Gastroesophageal sphincter (tissue), 4 donors: ENCODE measurements at regions not wholly inside any gene's neighbourhood (a gene's known extent, or its start where the extent isn't known, plus 50 kb on each side); places are given as distances from the start of the nearest gene placed in this dataset.

Experiments used
- ATAC-seq: fragments of 150-250 bp; one replicate; pipeline ENCODE4 v1.9.1; 2016; ENCODE audit warnings: mild to moderate bottlenecking, moderate library complexity
- H3K27ac ChIP-seq, 4 donors: fragments of 200-600 bp; sonication (generic) in 3 of 4; 1 replicate in 3 of 4; 2 replicates in 1 of 4; pipeline ENCODE4 v1.5.1; 2016 to 2019
- H3K27me3 ChIP-seq: fragments of 200-600 bp; sonication (generic); one replicate; pipeline ENCODE4 v1.5.1; 2019
- H3K36me3 ChIP-seq, 2 donors: fragments of 200-600 bp; sonication (generic); one replicate each; pipeline ENCODE4 v1.5.1; 2019; ENCODE audit warnings: control low read depth in 1 of 2
- H3K4me1 ChIP-seq, 3 donors: fragments of 200-600 bp; sonication (generic); 1 replicate in 2 of 3; 2 replicates in 1 of 3; pipeline ENCODE4 v1.5.1; 2016 to 2019; ENCODE audit warnings: control low read depth in 2 of 3
- H3K4me3 ChIP-seq, 2 donors: fragments of 200-600 bp; sonication (generic); one replicate each; pipeline ENCODE4 v1.5.1; 2019; ENCODE audit warnings: mild to moderate bottlenecking in 1 of 2, moderate library complexity in 1 of 2
- H3K9me3 ChIP-seq, 3 donors: fragments of 200-600 bp; sonication (generic); one replicate each; pipeline ENCODE4 v1.5.1; 2017 to 2019; ENCODE audit warnings: control low read depth in 2 of 3
- CTCF ChIP-seq, 4 experiments: fragments of 200-600 bp in 2 of 4; fragments of 450-650 bp in 2 of 4; sonication (generic) in 1 of 4; IDR thresholded peaks; one replicate each; pipeline ENCODE4 v1.5.1; 2017 to 2019; ENCODE audit warnings: antibody characterized with exemption in 4 of 4, mild to moderate bottlenecking in 2 of 4, moderate library complexity in 2 of 4
- EP300 ChIP-seq: sonication (generic); formaldehyde crosslinking; IDR thresholded peaks from one replicate; pipeline ENCODE4 v1.6.1; 2017; ENCODE audit warnings: antibody characterized with exemption, mild to moderate bottlenecking
- POLR2A ChIP-seq, 2 donors: fragments of 450-650 bp; IDR thresholded peaks; one replicate each; pipeline ENCODE4 v1.6.1; 2017; ENCODE audit warnings: antibody characterized with exemption in 2 of 2, mild to moderate bottlenecking in 2 of 2, moderate library complexity in 1 of 2
- POLR2AphosphoS5 ChIP-seq: sonication (generic); formaldehyde crosslinking; IDR thresholded peaks from one replicate; pipeline ENCODE4 v1.6.1; 2017; ENCODE audit warnings: antibody characterized with exemption
- WGBS, 2 donors: methylation state at CpG; one replicate each; pipeline ENCODE4 v1.1.5; 2018; ENCODE audit warnings: low coverage in 1 of 2; 5-methylcytosine and 5-hydroxymethylcytosine counted together

DNA sequence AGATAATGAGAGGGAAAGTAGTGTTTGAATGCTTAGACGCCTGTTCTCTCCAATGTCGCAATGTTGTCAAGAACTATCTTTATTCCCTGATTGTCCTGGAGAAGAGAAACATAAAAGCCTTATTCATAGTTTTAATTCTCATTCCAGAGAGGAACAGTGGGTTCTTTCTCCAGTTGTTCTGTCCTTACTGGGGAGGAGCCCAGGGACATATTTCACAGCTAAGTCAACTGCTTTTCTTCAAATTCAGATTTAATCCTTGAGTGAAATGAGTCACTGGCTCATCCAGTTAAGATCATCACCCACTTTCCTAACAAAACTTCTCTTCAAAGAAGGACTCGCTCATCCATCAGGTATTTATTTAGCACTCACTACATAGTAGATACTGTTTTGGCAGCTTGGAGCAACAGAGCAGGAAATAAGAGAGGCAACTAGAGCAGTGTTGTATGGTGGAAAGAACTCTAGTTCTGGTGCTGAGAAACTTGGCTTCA, 365.7 kb upstream of the USP24 start:
- H3K27ac ChIP-seq = peak overlapping the region; percentile 68 to 79 (median 76)
- WGBS, 2 donors = 15 to 50% methylated on average over 3 of the region's 3 CpGs
- no peaks in the 10 kb centered on the region for H3K36me3 ChIP-seq
- H3K4me1 ChIP-seq = peaks cover 0 to 61% (median 0%) of the 10 kb centered on the region in 3 donors
- no peaks in the 10 kb centered on the region for H3K27me3 ChIP-seq
- TF ChIP-seq POLR2AphosphoS5 = peak; percentile 87
- no peak for TF ChIP-seq EP300
- H3K4me3 ChIP-seq = no peak overlapping the region
- H3K9me3 ChIP-seq = no peaks in the 10 kb centered on the region
- peak; percentile 87 for ATAC-seq

GRCh38 chr1:55579332-55580001, 364.3 kb upstream of the USP24 start:
- no peak for TF ChIP-seq CTCF (IDR thresholded peaks at IDR 0.05)
- TF ChIP-seq POLR2AphosphoS5 = no peak
- Histone ChIP-seq H3K27ac (peak overlapping the region in 2 of 4 donors; percentile 73 to 79), H3K4me1 (peaks cover 0 to 58% (median 0%) of the 10 kb centered on the region in 3 donors), H3K36me3 (no peaks in the 10 kb centered on the region), H3K27me3 (no peaks in the 10 kb centered on the region), H3K9me3 (no peaks in the 10 kb centered on the region), H3K4me3 (no peak overlapping the region)
- no peak for ATAC-seq
- 93 to 100% methylated on average over 2 to 3 of the region's 3 CpGs for WGBS, 2 donors

DNA sequence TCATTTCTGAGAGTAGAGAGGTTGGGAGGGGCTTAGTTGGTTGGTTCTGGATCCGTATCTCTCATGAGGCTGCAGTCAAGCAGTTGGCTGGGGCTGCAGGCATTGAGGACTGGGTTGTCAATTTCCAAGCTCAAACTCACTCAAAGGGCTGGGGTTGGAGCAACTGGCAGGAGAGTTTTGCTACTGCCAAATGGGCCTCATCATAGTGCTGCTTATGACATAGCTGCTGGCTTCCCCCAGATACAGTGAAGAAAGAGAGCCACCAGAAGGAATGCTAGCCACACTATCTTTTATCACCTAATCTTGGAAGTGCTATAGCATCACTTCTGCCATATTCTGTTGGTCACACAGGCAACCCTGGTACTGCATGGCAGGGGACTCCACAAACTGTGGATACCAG, 363.5 kb upstream of the USP24 start:
- 90 to 100% methylated on average over 1 of the region's 1 CpG for WGBS, 2 donors
- no peaks in the 10 kb centered on the region for H3K9me3 ChIP-seq
- no peak overlapping the region for H3K4me3 ChIP-seq
- H3K4me1 ChIP-seq = peaks cover 0 to 50% (median 0%) of the 10 kb centered on the region in 3 donors
- H3K36me3 ChIP-seq = no peaks in the 10 kb centered on the region
- TF ChIP-seq POLR2A (IDR thresholded peaks at IDR 0.05) (no peak), CTCF (IDR thresholded peaks at IDR 0.05) (no peak), EP300 (no peak), POLR2AphosphoS5 (no peak)
- no peak overlapping the region for H3K27ac ChIP-seq
- ATAC-seq = no peak
- no peaks in the 10 kb centered on the region for H3K27me3 ChIP-seq

GRCh38 chr1:55575571-55576279, 360.6 kb upstream of the USP24 start:
- 40 to 51% methylated on average over 1 to 3 of the region's 4 CpGs for WGBS, 2 donors
- peak; percentile 40 for ATAC-seq
- H3K4me3 ChIP-seq = no peak overlapping the region
- peak; percentile 44 for TF ChIP-seq POLR2AphosphoS5
- TF ChIP-seq CTCF (IDR thresholded peaks at IDR 0.05) = peak in 1 of 4 experiments; percentile 4
- no peak for TF ChIP-seq EP300
- no peak for TF ChIP-seq POLR2A (IDR thresholded peaks at IDR 0.05)
- peaks cover 0 to 31% (median 0%) of the 10 kb centered on the region in 3 donors for H3K4me1 ChIP-seq
- no peaks in the 10 kb centered on the region for H3K9me3 ChIP-seq
- H3K27ac ChIP-seq = peak overlapping the region in 3 of 4 donors; percentile 21 to 53 (median 51)
- no peaks in the 10 kb centered on the region for H3K27me3 ChIP-seq
- no peaks in the 10 kb centered on the region for H3K36me3 ChIP-seq

GRCh38 chr1:55574691-55575225, 359.6 kb upstream of the USP24 start:
- no peaks in the 10 kb centered on the region for H3K36me3 ChIP-seq
- H3K27me3 ChIP-seq = no peaks in the 10 kb centered on the region
- H3K4me3 ChIP-seq = no peak overlapping the region
- no peak for TF ChIP-seq POLR2A (IDR thresholded peaks at IDR 0.05)
- no peak for TF ChIP-seq CTCF (IDR thresholded peaks at IDR 0.05)
- no peak for TF ChIP-seq POLR2AphosphoS5
- TF ChIP-seq EP300 = no peak
- H3K4me1 ChIP-seq = peaks cover 0 to 25% (median 0%) of the 10 kb centered on the region in 3 donors
- H3K27ac ChIP-seq = no peak overlapping the region
- H3K9me3 ChIP-seq = no peaks in the 10 kb centered on the region
- WGBS, 2 donors = 77 to 100% methylated on average over 1 to 5 of the region's 5 CpGs
- no peak for ATAC-seq
